ENCODE measurements at regions not wholly inside any gene's neighbourhood (a gene's known extent, or its start where the extent isn't known, plus 50 kb on each side); places are given as distances from the start of the nearest gene placed in this dataset.
"Not testable (repeated sequence)": the region's sequence is repeated elsewhere in the genome, so short reads cannot be mapped to it uniquely, and the experiment has no call there.

GRCh38 chr2:107698861-107699260 is 127.8 kb upstream of the RGPD4 start:
- Histone ChIP-seq H3K36me3 (ENCODE audit: insufficient read depth, low read length) (no peaks in the 10 kb centered on the region), H3K27ac (no peak overlapping the region), H3K4me3 (no peak overlapping the region), H3K9me3 (ENCODE audit: low read depth, low read length) (no peaks in the 10 kb centered on the region), H3K9ac (ENCODE audit: insufficient read length) (no peak overlapping the region)
- TF ChIP-seq EZH2 (IDR thresholded peaks at IDR 0.05): no peak
- TF ChIP-seq FOXP2 (optimal IDR thresholded peaks at IDR 0.05; ENCODE audit: control extremely low read depth, extremely low read length, insufficient read depth): no peak
- no peak for TF ChIP-seq POLR2AphosphoS5 (IDR thresholded peaks at IDR 0.05; ENCODE audit: borderline replicate concordance, low read depth, low read length)
- no peak for DNase-seq (ENCODE audit: low read depth, low spot score)

DNA sequence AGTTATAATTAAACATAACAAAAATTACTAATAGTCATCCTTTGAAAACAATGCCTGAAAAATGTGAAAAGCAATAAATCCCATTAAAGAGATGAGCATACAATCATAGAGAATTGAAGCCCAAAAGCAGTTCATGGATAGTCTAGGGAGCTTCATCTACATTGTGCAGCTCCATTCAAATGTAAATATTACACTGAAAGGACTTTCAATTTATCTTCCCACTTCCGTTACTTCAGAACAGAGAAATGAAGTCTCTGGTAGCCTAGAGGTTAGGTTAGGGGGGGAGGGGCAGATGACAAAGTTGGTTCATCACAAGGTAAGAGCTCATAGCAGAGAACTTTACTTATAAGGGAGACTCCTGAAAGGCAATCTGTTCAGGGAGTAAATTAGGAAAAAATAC is 126.6 kb upstream of the RGPD4 start:
- H3K27ac ChIP-seq: no peak overlapping the region
- no peak for DNase-seq (ENCODE audit: low read depth, low spot score)
- H3K4me3 ChIP-seq: no peak overlapping the region
- TF ChIP-seq FOXP2 (optimal IDR thresholded peaks at IDR 0.05; ENCODE audit: control extremely low read depth, extremely low read length, insufficient read depth) (no peak), EZH2 (IDR thresholded peaks at IDR 0.05) (no peak), POLR2AphosphoS5 (IDR thresholded peaks at IDR 0.05; ENCODE audit: borderline replicate concordance, low read depth, low read length) (no peak)
- H3K9me3 ChIP-seq (ENCODE audit: low read depth, low read length): no peaks in the 10 kb centered on the region
- H3K36me3 ChIP-seq (ENCODE audit: insufficient read depth, low read length): no peaks in the 10 kb centered on the region
- no peak overlapping the region for H3K9ac ChIP-seq (ENCODE audit: insufficient read length)

DNA sequence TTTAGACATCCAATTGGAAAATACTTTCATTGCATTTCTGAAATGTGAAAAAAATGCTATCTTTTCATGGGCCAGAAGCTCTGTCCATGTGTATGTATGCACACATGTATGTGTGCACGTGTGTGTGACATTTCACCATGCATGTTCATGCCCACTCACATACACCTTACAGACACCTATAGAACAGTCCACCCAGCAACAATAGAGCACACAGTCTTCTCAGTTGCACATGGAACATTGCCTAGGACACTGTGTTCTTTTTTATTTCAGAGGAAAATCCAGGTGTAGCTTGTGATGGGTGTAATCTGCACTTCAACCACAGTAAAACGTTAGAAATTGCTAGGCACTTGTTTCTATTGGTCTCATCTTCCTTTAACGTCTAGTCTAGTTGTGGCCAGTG is 114.8 kb upstream of the RGPD4 start:
- no peak overlapping the region for H3K27ac ChIP-seq
- TF ChIP-seq POLR2AphosphoS5 (IDR thresholded peaks at IDR 0.05; ENCODE audit: borderline replicate concordance, low read depth, low read length) (no peak), FOXP2 (optimal IDR thresholded peaks at IDR 0.05; ENCODE audit: control extremely low read depth, extremely low read length, insufficient read depth) (no peak), EZH2 (IDR thresholded peaks at IDR 0.05) (no peak)
- no peaks in the 10 kb centered on the region for H3K9me3 ChIP-seq (ENCODE audit: low read depth, low read length)
- DNase-seq (ENCODE audit: low read depth, low spot score): no peak
- H3K36me3 ChIP-seq (ENCODE audit: insufficient read depth, low read length): no peaks in the 10 kb centered on the region
- H3K9ac ChIP-seq (ENCODE audit: insufficient read length): no peak overlapping the region
- H3K4me3 ChIP-seq: no peak overlapping the region

DNA sequence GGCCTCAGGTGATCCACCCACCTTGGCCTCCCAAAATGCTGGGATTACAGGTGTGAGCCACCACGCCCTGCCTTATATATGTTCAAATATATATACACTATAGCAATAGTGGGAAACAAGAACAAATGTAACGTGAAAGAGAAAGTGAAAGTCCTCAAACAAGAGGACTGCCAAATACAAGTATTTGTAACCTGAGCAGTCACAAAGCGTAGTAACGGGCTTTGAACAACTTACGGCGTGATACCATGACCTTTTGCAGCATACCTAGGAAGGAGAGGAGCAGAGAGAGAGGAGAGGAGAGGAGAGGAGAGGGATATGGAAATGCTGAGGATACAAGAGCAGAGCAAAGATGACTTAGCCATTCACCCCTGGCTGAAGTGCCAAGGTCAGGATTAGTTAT is 113.8 kb upstream of the RGPD4 start:
- DNase-seq (ENCODE audit: low read depth, low spot score): no peak
- no peak overlapping the region for H3K9ac ChIP-seq (ENCODE audit: insufficient read length)
- no peaks in the 10 kb centered on the region for H3K36me3 ChIP-seq (ENCODE audit: insufficient read depth, low read length)
- H3K9me3 ChIP-seq (ENCODE audit: low read depth, low read length): no peaks in the 10 kb centered on the region
- H3K27ac ChIP-seq: no peak overlapping the region
- no peak overlapping the region for H3K4me3 ChIP-seq
- TF ChIP-seq FOXP2 (optimal IDR thresholded peaks at IDR 0.05; ENCODE audit: control extremely low read depth, extremely low read length, insufficient read depth): no peak
- TF ChIP-seq POLR2AphosphoS5 (IDR thresholded peaks at IDR 0.05; ENCODE audit: borderline replicate concordance, low read depth, low read length): no peak
- TF ChIP-seq EZH2 (IDR thresholded peaks at IDR 0.05): no peak

GRCh38 chr2:107717661-107718060 is 109.0 kb upstream of the RGPD4 start:
- H3K36me3 ChIP-seq (ENCODE audit: insufficient read depth, low read length): no peaks in the 10 kb centered on the region
- H3K9me3 ChIP-seq (ENCODE audit: low read depth, low read length): no peaks in the 10 kb centered on the region
- H3K4me3 ChIP-seq: no peak overlapping the region
- TF ChIP-seq EZH2 (IDR thresholded peaks at IDR 0.05) (no peak), POLR2AphosphoS5 (IDR thresholded peaks at IDR 0.05; ENCODE audit: borderline replicate concordance, low read depth, low read length) (no peak), FOXP2 (optimal IDR thresholded peaks at IDR 0.05; ENCODE audit: control extremely low read depth, extremely low read length, insufficient read depth) (no peak)
- no peak for DNase-seq (ENCODE audit: low read depth, low spot score)
- H3K9ac ChIP-seq (ENCODE audit: insufficient read length): no peak overlapping the region
- no peak overlapping the region for H3K27ac ChIP-seq

DNA sequence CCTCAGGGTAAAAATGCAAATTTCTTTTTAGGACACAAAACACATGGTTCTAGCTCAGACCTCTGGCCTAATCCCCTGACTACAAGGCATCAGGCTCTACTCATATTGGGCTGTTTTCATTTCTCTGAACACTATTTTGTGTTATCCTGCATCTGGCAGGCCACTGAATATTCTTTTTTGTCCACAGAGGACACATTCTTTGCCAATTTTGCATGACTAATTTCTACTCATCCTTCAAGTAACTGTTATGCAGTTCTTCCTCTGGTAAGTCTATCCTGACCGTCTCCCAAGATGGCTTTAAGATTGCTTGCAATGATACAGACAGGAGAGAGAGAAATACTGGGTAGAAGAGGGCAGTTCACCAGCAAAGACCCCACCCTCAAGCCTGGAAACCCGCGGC is 107.6 kb upstream of the RGPD4 start:
- TF ChIP-seq EZH2 (IDR thresholded peaks at IDR 0.05): no peak
- no peak for TF ChIP-seq POLR2AphosphoS5 (IDR thresholded peaks at IDR 0.05; ENCODE audit: borderline replicate concordance, low read depth, low read length)
- TF ChIP-seq FOXP2 (optimal IDR thresholded peaks at IDR 0.05; ENCODE audit: control extremely low read depth, extremely low read length, insufficient read depth): no peak
- no peak overlapping the region for H3K9ac ChIP-seq (ENCODE audit: insufficient read length)
- H3K36me3 ChIP-seq (ENCODE audit: insufficient read depth, low read length): no peaks in the 10 kb centered on the region
- H3K9me3 ChIP-seq (ENCODE audit: low read depth, low read length): no peaks in the 10 kb centered on the region
- no peak overlapping the region for H3K27ac ChIP-seq
- H3K4me3 ChIP-seq: no peak overlapping the region
- no peak for DNase-seq (ENCODE audit: low read depth, low spot score)

- H3K9ac ChIP-seq (ENCODE audit: insufficient read length): no peak overlapping the region
- no peaks in the 10 kb centered on the region for H3K36me3 ChIP-seq (ENCODE audit: insufficient read depth, low read length)
- H3K27ac ChIP-seq: no peak overlapping the region
- TF ChIP-seq POLR2AphosphoS5 (IDR thresholded peaks at IDR 0.05; ENCODE audit: borderline replicate concordance, low read depth, low read length) (no peak), EZH2 (IDR thresholded peaks at IDR 0.05) (no peak), FOXP2 (optimal IDR thresholded peaks at IDR 0.05; ENCODE audit: control extremely low read depth, extremely low read length, insufficient read depth) (no peak)
- no peak for DNase-seq (ENCODE audit: low read depth, low spot score)
- H3K4me3 ChIP-seq: no peak overlapping the region
- H3K9me3 ChIP-seq (ENCODE audit: low read depth, low read length): no peaks in the 10 kb centered on the region
These were observed 106.9 kb upstream of the RGPD4 start for GRCh38 chr2:107719836-107720235.

GRCh38 chr2:107721178-107721577 is 105.5 kb upstream of the RGPD4 start:
- H3K36me3 ChIP-seq (ENCODE audit: insufficient read depth, low read length): no peaks in the 10 kb centered on the region
- no peak for DNase-seq (ENCODE audit: low read depth, low spot score)
- TF ChIP-seq FOXP2 (optimal IDR thresholded peaks at IDR 0.05; ENCODE audit: control extremely low read depth, extremely low read length, insufficient read depth): no peak
- no peak for TF ChIP-seq POLR2AphosphoS5 (IDR thresholded peaks at IDR 0.05; ENCODE audit: borderline replicate concordance, low read depth, low read length)
- no peak for TF ChIP-seq EZH2 (IDR thresholded peaks at IDR 0.05)
- no peak overlapping the region for H3K9ac ChIP-seq (ENCODE audit: insufficient read length)
- no peak overlapping the region for H3K27ac ChIP-seq
- H3K4me3 ChIP-seq: no peak overlapping the region
- no peaks in the 10 kb centered on the region for H3K9me3 ChIP-seq (ENCODE audit: low read depth, low read length)

DNA sequence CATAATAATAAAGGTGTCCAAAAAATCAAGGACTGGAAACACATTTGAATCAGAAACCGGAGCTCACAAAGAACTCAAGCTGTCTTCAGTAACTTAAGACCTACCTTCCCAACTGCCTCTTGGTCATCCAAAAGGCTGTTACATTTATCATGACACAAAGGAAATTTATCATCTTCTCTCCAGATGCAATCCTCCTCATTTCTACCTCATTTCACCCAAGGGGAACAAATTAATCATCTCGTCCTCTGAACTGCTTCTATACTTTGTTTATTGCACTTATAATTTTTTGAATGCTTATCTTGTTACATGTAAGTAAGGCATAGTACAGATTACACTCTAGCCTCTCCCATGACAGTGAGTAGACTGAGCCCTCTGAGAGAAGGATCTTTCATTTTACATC is 105.1 kb upstream of the RGPD4 start:
- Histone ChIP-seq H3K4me3 (no peak overlapping the region), H3K9me3 (ENCODE audit: low read depth, low read length) (no peaks in the 10 kb centered on the region), H3K27ac (no peak overlapping the region), H3K9ac (ENCODE audit: insufficient read length) (no peak overlapping the region), H3K36me3 (ENCODE audit: insufficient read depth, low read length) (no peaks in the 10 kb centered on the region)
- no peak for DNase-seq (ENCODE audit: low read depth, low spot score)
- TF ChIP-seq FOXP2 (optimal IDR thresholded peaks at IDR 0.05; ENCODE audit: control extremely low read depth, extremely low read length, insufficient read depth) (no peak), EZH2 (IDR thresholded peaks at IDR 0.05) (no peak), POLR2AphosphoS5 (IDR thresholded peaks at IDR 0.05; ENCODE audit: borderline replicate concordance, low read depth, low read length) (no peak)

DNA sequence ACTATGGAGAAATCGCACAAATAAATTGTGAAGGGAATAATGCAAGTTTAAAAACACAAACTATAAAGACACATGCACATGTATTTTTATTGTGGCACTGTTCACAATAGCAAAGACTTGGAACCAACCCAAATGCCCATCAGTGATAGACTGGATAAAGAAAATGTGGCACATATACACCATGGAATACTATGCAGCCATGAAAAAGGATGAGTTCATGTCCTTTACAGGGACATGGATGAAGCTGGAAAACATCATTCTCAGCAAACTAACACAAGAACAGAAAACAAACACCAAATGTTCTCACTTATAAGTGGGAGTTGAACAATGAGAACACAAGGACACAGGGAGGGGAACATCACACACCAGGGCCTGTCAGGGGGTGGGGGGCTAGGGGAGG is 100.9 kb upstream of the RGPD4 start:
- not testable (repeated sequence) for H3K4me3 ChIP-seq; DNase-seq (ENCODE audit: low read depth, low spot score)

More for the DNA sequence above, 100.9 kb upstream of the RGPD4 start:
- H3K9ac ChIP-seq (ENCODE audit: insufficient read length); H3K27ac ChIP-seq; H3K36me3 ChIP-seq (ENCODE audit: insufficient read depth, low read length); H3K9me3 ChIP-seq (ENCODE audit: low read depth, low read length): not testable (repeated sequence)
